Activated CD4-positive, CD25-positive, alpha-beta regulatory T cell treated with anti-CD3 and anti-CD28 coated beads, Interleukin-2, amount 50 U/mL, for 72 hours (primary cell): ENCODE measurements at regions not wholly inside any gene's neighbourhood (a gene's known extent, or its start where the extent isn't known, plus 50 kb on each side); places are given as distances from the start of the nearest gene placed in this dataset.
"Not testable (repeated sequence)": the region's sequence is repeated elsewhere in the genome, so short reads cannot be mapped to it uniquely, and the experiment has no call there.

Experiments
- DNase-seq: peaks from one replicate; pipeline ENCODE4 v3.0.0; 2021

- DNase-seq = no peak
These were observed 98.3 kb downstream of the BACH1 start for GRCh38 chr21:29396951-29397455.

GRCh38 chr21:29403301-29403700 is 104.6 kb downstream of the BACH1 start:
- no peak for DNase-seq

GRCh38 chr21:29403922-29404538 is 105.3 kb downstream of the BACH1 start:
- no peak for DNase-seq

GRCh38 chr21:29405503-29406122 is 106.9 kb downstream of the BACH1 start:
- no peak for DNase-seq

- DNase-seq = no peak
These were observed 107.7 kb downstream of the BACH1 start for GRCh38 chr21:29406385-29406784.

- no peak for DNase-seq
These were observed 108.8 kb downstream of the BACH1 start for GRCh38 chr21:29407571-29407970.

- no peak for DNase-seq
These were observed 115.0 kb downstream of the BACH1 start for GRCh38 chr21:29413683-29414082.

GRCh38 chr21:29416268-29416667 is 117.5 kb downstream of the BACH1 start:
- DNase-seq = no peak

GRCh38 chr21:29418813-29419212 is 120.1 kb downstream of the BACH1 start:
- DNase-seq = no peak

GRCh38 chr21:29419422-29419821 is 120.7 kb downstream of the BACH1 start:
- no peak for DNase-seq

- DNase-seq = no peak
These were observed 124.6 kb downstream of the BACH1 start for GRCh38 chr21:29423099-29423870.

GRCh38 chr21:29424728-29425127 is 126.0 kb downstream of the BACH1 start:
- DNase-seq = no peak

GRCh38 chr21:29429218-29429617 is 130.5 kb downstream of the BACH1 start:
- no peak for DNase-seq

- DNase-seq = no peak
These were observed 131.3 kb downstream of the BACH1 start for GRCh38 chr21:29430030-29430429.

- no peak for DNase-seq
These were observed 131.9 kb downstream of the BACH1 start for GRCh38 chr21:29430576-29430975.

GRCh38 chr21:29431178-29431577 is 132.5 kb downstream of the BACH1 start:
- no peak for DNase-seq

GRCh38 chr21:29431680-29432079 is 133.0 kb downstream of the BACH1 start:
- no peak for DNase-seq

GRCh38 chr21:29433366-29434059 is 134.8 kb downstream of the BACH1 start:
- no peak for DNase-seq

GRCh38 chr21:29434081-29434480 is 135.4 kb downstream of the BACH1 start:
- DNase-seq = no peak

GRCh38 chr21:29434982-29435381 is 136.3 kb downstream of the BACH1 start:
- not testable (repeated sequence) for DNase-seq

- DNase-seq = peak; percentile 37
These were observed 137.4 kb downstream of the BACH1 start for GRCh38 chr21:29436143-29436542.

- DNase-seq = no peak
These were observed 137.9 kb downstream of the BACH1 start for GRCh38 chr21:29436650-29437049.

- DNase-seq = no peak
These were observed 142.9 kb downstream of the BACH1 start for GRCh38 chr21:29441651-29442050.
